HEK293 (cell line): ENCODE measurements at regions not wholly inside any gene's neighbourhood (a gene's known extent, or its start where the extent isn't known, plus 50 kb on each side); places are given as distances from the start of the nearest gene placed in this dataset.

Source experiments
- SCRT1 ChIP-seq: fragments of 450-650 bp; formaldehyde crosslinking; IDR thresholded peaks from 2 replicates; pipeline ENCODE4 v1.5.1; 2016; ENCODE audit warnings: missing biosample characterization, missing genetic modification characterization, borderline replicate concordance
- YY1 ChIP-seq: fragments of 450-650 bp; formaldehyde crosslinking; IDR thresholded peaks from 2 replicates; pipeline ENCODE4 v1.5.1; 2018; ENCODE audit warnings: missing biosample characterization, missing genetic modification characterization
- ZNF248 ChIP-seq: fragments of 450-650 bp; formaldehyde crosslinking; IDR thresholded peaks from 2 replicates; pipeline ENCODE4 v1.5.1; 2017; ENCODE audit warnings: missing biosample characterization, missing genetic modification characterization
- ZSCAN4 ChIP-seq: fragments of 450-650 bp; formaldehyde crosslinking; IDR thresholded peaks from 2 replicates; pipeline ENCODE4 v1.5.1; 2017; ENCODE audit warnings: missing biosample characterization, missing genetic modification characterization
- TF ChIP-seq, protein P1 (sequence below): fragments of 450-650 bp; formaldehyde crosslinking; IDR thresholded peaks from 2 replicates; pipeline ENCODE4 v1.5.1; 2016; ENCODE audit warnings: missing biosample characterization, missing genetic modification characterization

GRCh38 chr7:19209166-19209696 lies 64.0 kb upstream of the FERD3L start:
- TF ChIP-seq ZNF248 (tag by site-specific recombination): no peak
- TF ChIP-seq SCRT1: no peak
- TF ChIP-seq ZSCAN4: no peak
- no peak for TF ChIP-seq YY1 (tag by site-specific recombination)
- TF ChIP-seq, protein P1, sequence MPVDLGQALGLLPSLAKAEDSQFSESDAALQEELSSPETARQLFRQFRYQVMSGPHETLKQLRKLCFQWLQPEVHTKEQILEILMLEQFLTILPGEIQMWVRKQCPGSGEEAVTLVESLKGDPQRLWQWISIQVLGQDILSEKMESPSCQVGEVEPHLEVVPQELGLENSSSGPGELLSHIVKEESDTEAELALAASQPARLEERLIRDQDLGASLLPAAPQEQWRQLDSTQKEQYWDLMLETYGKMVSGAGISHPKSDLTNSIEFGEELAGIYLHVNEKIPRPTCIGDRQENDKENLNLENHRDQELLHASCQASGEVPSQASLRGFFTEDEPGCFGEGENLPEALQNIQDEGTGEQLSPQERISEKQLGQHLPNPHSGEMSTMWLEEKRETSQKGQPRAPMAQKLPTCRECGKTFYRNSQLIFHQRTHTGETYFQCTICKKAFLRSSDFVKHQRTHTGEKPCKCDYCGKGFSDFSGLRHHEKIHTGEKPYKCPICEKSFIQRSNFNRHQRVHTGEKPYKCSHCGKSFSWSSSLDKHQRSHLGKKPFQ (tag by site-specific recombination): no peak
